Activated CD4-positive, alpha-beta T cell treated with anti-CD3 and anti-CD28 coated beads, Interleukin-10, Interleukin-2, amounts not matched to agents 100 ng/mL and 50 ng/mL, durations not matched to agents 16 hours and 8 hours (primary cell): ENCODE measurements at regions not wholly inside any gene's neighbourhood (a gene's known extent, or its start where the extent isn't known, plus 50 kb on each side); places are given as distances from the start of the nearest gene placed in this dataset.

Source experiments
- DNase-seq: peaks from one replicate; pipeline ENCODE4 v3.0.0-alpha.2; 2020

- DNase-seq, result no peak
Observed at GRCh38 chrX:44470816-44471215, 71.8 kb downstream of the FUNDC1 start.

GRCh38 chrX:44462850-44463249 lies 79.8 kb downstream of the FUNDC1 start:
- no peak for DNase-seq

GRCh38 chrX:44459501-44459900 lies 83.2 kb downstream of the FUNDC1 start:
- no peak for DNase-seq

- DNase-seq, result no peak
Observed at GRCh38 chrX:44456685-44457084, 86.0 kb downstream of the FUNDC1 start.

GRCh38 chrX:44451056-44451455 lies 91.6 kb downstream of the FUNDC1 start:
- no peak for DNase-seq

- no peak for DNase-seq
Observed at GRCh38 chrX:44447214-44447613, 95.4 kb downstream of the FUNDC1 start.

- DNase-seq, result no peak
Observed at GRCh38 chrX:44440006-44440405, 96.5 kb upstream of the EFHC2 start.

- DNase-seq, result no peak
Observed at GRCh38 chrX:44439242-44439794, 95.8 kb upstream of the EFHC2 start.

- DNase-seq, result peak; percentile 20
Observed at GRCh38 chrX:44435047-44435446, 91.6 kb upstream of the EFHC2 start.

- DNase-seq, result no peak
Observed at GRCh38 chrX:44433556-44433955, 90.1 kb upstream of the EFHC2 start.

- no peak for DNase-seq
Observed at GRCh38 chrX:44432641-44433040, 89.2 kb upstream of the EFHC2 start.

- no peak for DNase-seq
Observed at GRCh38 chrX:44431194-44431593, 87.7 kb upstream of the EFHC2 start.

- peak; percentile 1 for DNase-seq
Observed at GRCh38 chrX:44428989-44429627, 85.6 kb upstream of the EFHC2 start.

GRCh38 chrX:44422631-44423030 lies 79.2 kb upstream of the EFHC2 start:
- DNase-seq, result no peak

- no peak for DNase-seq
Observed at GRCh38 chrX:44415639-44416386, 72.3 kb upstream of the EFHC2 start.

- no peak for DNase-seq
Observed at GRCh38 chrX:44401151-44401550, 57.7 kb upstream of the EFHC2 start.

GRCh38 chrX:44400588-44400987 lies 57.1 kb upstream of the EFHC2 start:
- DNase-seq, result no peak

- DNase-seq, result no peak
Observed at GRCh38 chrX:44400161-44400560, 56.7 kb upstream of the EFHC2 start.
